Ascending aorta (tissue), 2 donors: ENCODE measurements at regions not wholly inside any gene's neighbourhood (a gene's known extent, or its start where the extent isn't known, plus 50 kb on each side); places are given as distances from the start of the nearest gene placed in this dataset.

Experiments used
- DNase-seq, 2 donors: peaks; one replicate each; pipeline ENCODE4 v3.0.0-alpha.2; 2019; ENCODE audit warnings: low spot score in 2 of 2
- H3K27ac ChIP-seq, 2 donors: fragments of 200-600 bp; sonication (generic); one replicate each; pipeline ENCODE4 v1.5.1; 2016 to 2017; ENCODE audit warnings: mild to moderate bottlenecking in 1 of 2
- H3K27me3 ChIP-seq: fragments of 200-600 bp; sonication (generic); one replicate; pipeline ENCODE4 v1.5.1; 2017
- H3K36me3 ChIP-seq, 2 donors: fragments of 200-600 bp; sonication (generic); one replicate each; pipeline ENCODE4 v1.5.1; 2016
- H3K4me1 ChIP-seq, 2 donors: fragments of 200-600 bp; sonication (generic); one replicate each; pipeline ENCODE4 v1.5.1; 2016 to 2017; ENCODE audit warnings: mild to moderate bottlenecking in 1 of 2
- H3K4me3 ChIP-seq, 2 donors: fragments of 200-600 bp; sonication (generic); one replicate each; pipeline ENCODE4 v1.5.1; 2016 to 2017; ENCODE audit warnings: mild to moderate bottlenecking in 1 of 2
- H3K9me3 ChIP-seq, 2 donors: fragments of 200-600 bp; sonication (generic); one replicate each; pipeline ENCODE4 v1.5.1; 2016
- CTCF ChIP-seq, 3 experiments: fragments of 200-600 bp in 2 of 3; fragments of 450-650 bp in 1 of 3; sonication (generic) in 2 of 3; IDR thresholded peaks; one replicate each; pipeline ENCODE4 v1.5.1; 2016 to 2019; ENCODE audit warnings: antibody characterized with exemption in 3 of 3, mild to moderate bottlenecking in 1 of 3, moderate library complexity in 1 of 3
- intact Hi-C: fragments of 100-400 bp; cut with DNase I; formaldehyde crosslinking; loops from one replicate; pipeline ENCODE4 v1.15.1; 2023

GRCh38 chr2:121021685-121022084, 263.3 kb downstream of the TFCP2L1 start:
- no peak for DNase-seq
- H3K27me3 ChIP-seq, result no peaks in the 10 kb centered on the region
- no peak overlapping the region for H3K4me3 ChIP-seq
- TF ChIP-seq CTCF (IDR thresholded peaks at IDR 0.05), result no peak
- no peaks in the 10 kb centered on the region for H3K9me3 ChIP-seq
- no peaks in the 10 kb centered on the region for H3K36me3 ChIP-seq
- intact Hi-C loops, result no loop called here
- no peaks in the 10 kb centered on the region for H3K4me1 ChIP-seq
- no peak overlapping the region for H3K27ac ChIP-seq

GRCh38 chr2:121028577-121028976, 256.4 kb downstream of the TFCP2L1 start:
- intact Hi-C loops, result no loop called here
- no peak overlapping the region for H3K27ac ChIP-seq
- TF ChIP-seq CTCF (IDR thresholded peaks at IDR 0.05), result no peak
- H3K4me3 ChIP-seq, result no peak overlapping the region
- H3K4me1 ChIP-seq, result no peaks in the 10 kb centered on the region
- H3K27me3 ChIP-seq, result no peaks in the 10 kb centered on the region
- H3K9me3 ChIP-seq, result no peaks in the 10 kb centered on the region
- no peak for DNase-seq
- no peaks in the 10 kb centered on the region for H3K36me3 ChIP-seq

- Histone ChIP-seq H3K27ac (no peak overlapping the region), H3K9me3 (no peaks in the 10 kb centered on the region), H3K4me3 (no peak overlapping the region), H3K36me3 (no peaks in the 10 kb centered on the region), H3K27me3 (no peaks in the 10 kb centered on the region), H3K4me1 (no peaks in the 10 kb centered on the region)
- intact Hi-C loops, result no loop called here
- TF ChIP-seq CTCF (IDR thresholded peaks at IDR 0.05), result no peak
- DNase-seq, result no peak
These were observed 254.5 kb downstream of the TFCP2L1 start for GRCh38 chr2:121030523-121030922.

- Histone ChIP-seq H3K27ac (no peak overlapping the region), H3K36me3 (no peaks in the 10 kb centered on the region), H3K27me3 (no peaks in the 10 kb centered on the region), H3K4me3 (no peak overlapping the region), H3K9me3 (no peaks in the 10 kb centered on the region), H3K4me1 (no peaks in the 10 kb centered on the region)
- intact Hi-C loops, result no loop called here
- TF ChIP-seq CTCF (IDR thresholded peaks at IDR 0.05), result no peak
- DNase-seq, result no peak
These were observed 253.2 kb downstream of the TFCP2L1 start for GRCh38 chr2:121031568-121032340.

- TF ChIP-seq CTCF (IDR thresholded peaks at IDR 0.05), result no peak
- DNase-seq, result no peak
- Histone ChIP-seq H3K27me3 (no peaks in the 10 kb centered on the region), H3K4me3 (no peak overlapping the region), H3K36me3 (no peaks in the 10 kb centered on the region), H3K9me3 (no peaks in the 10 kb centered on the region), H3K27ac (no peak overlapping the region), H3K4me1 (peaks cover under 1 to 2% of the 10 kb centered on the region in 2 donors)
- intact Hi-C loops, result no loop called here
These were observed 251.5 kb downstream of the TFCP2L1 start for GRCh38 chr2:121033461-121033996.
